HL-60 (cell line): ENCODE measurements at regions not wholly inside any gene's neighbourhood (a gene's known extent, or its start where the extent isn't known, plus 50 kb on each side); places are given as distances from the start of the nearest gene placed in this dataset.

Source experiments
- DNase-seq, 2 experiments: peaks; one replicate each; pipeline ENCODE4 v3.0.0-alpha.2; 2010 to 2020; ENCODE audit warnings: low read depth in 1 of 2, low spot score in 1 of 2
- H3K27ac ChIP-seq: fragments of 250-450 bp; sonication (Bioruptor Pico); replicated peaks from 2 replicates; pipeline ENCODE4 v1.5.1; 2020; ENCODE audit warnings: mild to moderate bottlenecking, moderate library complexity
- H3K27me3 ChIP-seq: fragments of 250-450 bp; sonication (Bioruptor Pico); 2 replicates; pipeline ENCODE4 v1.5.1; 2021; ENCODE audit warnings: mild to moderate bottlenecking, moderate library complexity; ENCODE audit not compliant: insufficient read depth, poor library complexity, severe bottlenecking
- H3K4me3 ChIP-seq: replicated peaks from 2 replicates; pipeline ENCODE4 v1.5.1; 2011; ENCODE audit warnings: mild to moderate bottlenecking, control low read depth, low read length; ENCODE audit not compliant: insufficient read depth
- CTCF ChIP-seq: IDR thresholded peaks from one replicate; pipeline ENCODE4 v1.5.1; 2011; ENCODE audit warnings: low read length, control low read depth, inconsistent platforms; ENCODE audit not compliant: insufficient read depth
- GABPA ChIP-seq: IDR thresholded peaks from 2 replicates; pipeline ENCODE4 v1.6.1; 2012; ENCODE audit warnings: low read depth
- POLR2AphosphoS5 ChIP-seq: IDR thresholded peaks from 2 replicates; pipeline ENCODE4 v1.6.1; 2012; ENCODE audit warnings: low read depth
- REST ChIP-seq: IDR thresholded peaks from 2 replicates; pipeline ENCODE4 v1.6.1; 2012; ENCODE audit warnings: low read depth; ENCODE audit not compliant: insufficient replicate concordance
- SPI1 ChIP-seq: IDR thresholded peaks from 2 replicates; pipeline ENCODE4 v1.6.1; 2012; ENCODE audit warnings: low read depth, mild to moderate bottlenecking, borderline replicate concordance

DNA sequence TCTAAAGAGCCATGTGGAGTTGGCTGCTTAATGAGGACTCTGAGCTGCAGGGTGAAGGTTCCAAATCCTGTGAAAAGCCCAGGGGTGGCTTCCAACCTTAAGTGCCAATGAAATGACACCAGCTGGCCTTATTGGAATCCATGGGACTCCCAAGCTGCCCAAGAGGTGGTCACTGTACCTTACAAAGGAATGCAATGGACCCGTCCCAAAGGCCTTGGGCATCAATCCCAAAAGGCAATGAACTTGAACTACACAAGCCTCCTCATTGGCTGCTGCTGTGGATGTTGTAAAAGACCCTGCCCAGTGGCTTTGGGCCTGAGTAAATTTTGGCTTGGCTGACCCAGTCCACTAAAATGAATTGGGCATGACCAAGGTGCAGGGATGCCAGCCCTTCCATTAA is 129.3 kb downstream of the WNT5A start:
- DNase-seq: no peak
- Histone ChIP-seq H3K4me3 (no peak overlapping the region), H3K27ac (no peak overlapping the region), H3K27me3 (no peaks in the 10 kb centered on the region)
- TF ChIP-seq GABPA (no peak), POLR2AphosphoS5 (no peak), SPI1 (no peak)

DNA sequence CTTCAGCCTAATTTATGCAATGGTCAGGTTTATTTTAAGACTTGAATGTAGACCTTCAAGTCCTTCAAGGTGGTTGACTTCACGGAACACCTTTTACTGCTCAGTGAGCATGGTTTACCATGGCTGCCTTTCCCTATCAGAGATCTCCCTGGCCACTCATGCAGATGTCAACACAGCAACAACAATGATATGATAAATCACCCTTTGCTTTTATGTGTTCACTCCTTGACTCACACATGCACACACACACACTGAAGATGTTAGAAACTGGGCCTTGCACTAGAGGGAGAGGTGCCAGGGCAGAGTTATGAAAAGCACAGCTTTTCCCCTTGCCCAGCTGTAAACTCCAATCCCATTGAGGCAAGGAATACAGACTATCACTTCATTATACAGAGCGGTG is 134.4 kb downstream of the WNT5A start:
- no peak for TF ChIP-seq SPI1
- no peak for TF ChIP-seq CTCF
- no peak for TF ChIP-seq REST
- no peak for TF ChIP-seq GABPA
- TF ChIP-seq POLR2AphosphoS5: no peak
- no peak overlapping the region for H3K4me3 ChIP-seq
- no peak overlapping the region for H3K27ac ChIP-seq
- no peaks in the 10 kb centered on the region for H3K27me3 ChIP-seq
- DNase-seq: no peak

GRCh38 chr3:55349851-55350250 is 137.3 kb downstream of the WNT5A start:
- DNase-seq: no peak

More at GRCh38 chr3:55349851-55350250, 137.3 kb downstream of the WNT5A start:
- TF ChIP-seq GABPA: no peak
- no peak for TF ChIP-seq POLR2AphosphoS5
- no peak for TF ChIP-seq REST
- TF ChIP-seq SPI1: no peak
- no peak for TF ChIP-seq CTCF
- H3K27me3 ChIP-seq: no peaks in the 10 kb centered on the region
- H3K27ac ChIP-seq: no peak overlapping the region
- no peak overlapping the region for H3K4me3 ChIP-seq
